ENCODE measurements at regions not wholly inside any gene's neighbourhood (a gene's known extent, or its start where the extent isn't known, plus 50 kb on each side); places are given as distances from the start of the nearest gene placed in this dataset.

- peaks cover 2% of the 10 kb centered on the region for H3K27me3 Mint-ChIP-seq (ENCODE audit: low read depth)
- no peak for ATAC-seq
- H3K4me1 Mint-ChIP-seq (ENCODE audit: low read depth), result no peaks in the 10 kb centered on the region
- no peak overlapping the region for H3K4me3 Mint-ChIP-seq
- no peaks in the 10 kb centered on the region for H3K36me3 Mint-ChIP-seq (ENCODE audit: insufficient read depth)
- DNase-seq, result no peak
- H3K9me3 Mint-ChIP-seq, result no peaks in the 10 kb centered on the region
Observed at GRCh38 chr2:206873423-206873822, 65.9 kb upstream of the CPO start.

GRCh38 chr2:206875701-206876100, 63.6 kb upstream of the CPO start:
- H3K4me3 Mint-ChIP-seq, result no peak overlapping the region
- H3K9me3 Mint-ChIP-seq, result no peaks in the 10 kb centered on the region
- H3K27me3 Mint-ChIP-seq (ENCODE audit: low read depth), result peaks cover 2% of the 10 kb centered on the region
- no peaks in the 10 kb centered on the region for H3K36me3 Mint-ChIP-seq (ENCODE audit: insufficient read depth)
- DNase-seq (no peak), ATAC-seq (no peak)
- no peaks in the 10 kb centered on the region for H3K4me1 Mint-ChIP-seq (ENCODE audit: low read depth)

GRCh38 chr2:206876216-206876860, 63.0 kb upstream of the CPO start:
- Mint-ChIP-seq H3K9me3 (no peaks in the 10 kb centered on the region), H3K4me3 (no peak overlapping the region), H3K4me1 (ENCODE audit: low read depth) (no peaks in the 10 kb centered on the region), H3K27me3 (ENCODE audit: low read depth) (peaks cover 2% of the 10 kb centered on the region), H3K36me3 (ENCODE audit: insufficient read depth) (no peaks in the 10 kb centered on the region)
- no peak for ATAC-seq
- no peak for DNase-seq

- DNase-seq (no peak), ATAC-seq (no peak)
- no peak overlapping the region for H3K4me3 Mint-ChIP-seq
- H3K4me1 Mint-ChIP-seq (ENCODE audit: low read depth), result no peaks in the 10 kb centered on the region
- H3K36me3 Mint-ChIP-seq (ENCODE audit: insufficient read depth), result peaks cover 2% of the 10 kb centered on the region
- no peaks in the 10 kb centered on the region for H3K9me3 Mint-ChIP-seq
- H3K27me3 Mint-ChIP-seq (ENCODE audit: low read depth), result no peaks in the 10 kb centered on the region
Observed at GRCh38 chr2:206881708-206882410, 57.5 kb upstream of the CPO start.

- ATAC-seq (no peak), DNase-seq (no peak)
- no peaks in the 10 kb centered on the region for H3K9me3 Mint-ChIP-seq
- H3K4me3 Mint-ChIP-seq, result no peak overlapping the region
- H3K4me1 Mint-ChIP-seq (ENCODE audit: low read depth), result no peaks in the 10 kb centered on the region
- peaks cover 2% of the 10 kb centered on the region for H3K36me3 Mint-ChIP-seq (ENCODE audit: insufficient read depth)
- H3K27me3 Mint-ChIP-seq (ENCODE audit: low read depth), result no peaks in the 10 kb centered on the region
Observed at GRCh38 chr2:206886696-206887095, 52.6 kb upstream of the CPO start.

- Mint-ChIP-seq H3K27me3 (ENCODE audit: low read depth) (no peaks in the 10 kb centered on the region), H3K4me3 (no peak overlapping the region), H3K4me1 (ENCODE audit: low read depth) (no peaks in the 10 kb centered on the region), H3K36me3 (ENCODE audit: insufficient read depth) (peaks cover 2% of the 10 kb centered on the region), H3K9me3 (no peaks in the 10 kb centered on the region)
- no peak for ATAC-seq
- DNase-seq, result no peak
Observed at GRCh38 chr2:206887745-206888144, 51.6 kb upstream of the CPO start.

Data from activated T-cell treated with anti-CD3 and anti-CD28 coated beads, Interleukin-2, amount 50 U/mL, for 4 hours (primary cell).